AG09309 (cell line): ENCODE measurements at regions not wholly inside any gene's neighbourhood (a gene's known extent, or its start where the extent isn't known, plus 50 kb on each side); places are given as distances from the start of the nearest gene placed in this dataset.
"Not testable (repeated sequence)": the region's sequence is repeated elsewhere in the genome, so short reads cannot be mapped to it uniquely, and the experiment has no call there.

ENCODE experiments used
- DNase-seq: peaks from one replicate; pipeline ENCODE4 v3.0.0-alpha.2; 2010; ENCODE audit warnings: low read depth
- H3K4me3 ChIP-seq: 2 replicates; pipeline ENCODE4 v1.5.1; 2011; ENCODE audit warnings: mild to moderate bottlenecking, low read depth, low read length, moderate library complexity; ENCODE audit not compliant: control insufficient read depth
- TF ChIP-seq, protein P1 (sequence below): IDR thresholded peaks from 2 replicates; pipeline ENCODE4 v1.5.1; 2011; ENCODE audit warnings: mild to moderate bottlenecking, low read depth, low read length, inconsistent platforms; ENCODE audit not compliant: insufficient read depth, control insufficient read depth; ENCODE audit errors: missing control alignments

DNA sequence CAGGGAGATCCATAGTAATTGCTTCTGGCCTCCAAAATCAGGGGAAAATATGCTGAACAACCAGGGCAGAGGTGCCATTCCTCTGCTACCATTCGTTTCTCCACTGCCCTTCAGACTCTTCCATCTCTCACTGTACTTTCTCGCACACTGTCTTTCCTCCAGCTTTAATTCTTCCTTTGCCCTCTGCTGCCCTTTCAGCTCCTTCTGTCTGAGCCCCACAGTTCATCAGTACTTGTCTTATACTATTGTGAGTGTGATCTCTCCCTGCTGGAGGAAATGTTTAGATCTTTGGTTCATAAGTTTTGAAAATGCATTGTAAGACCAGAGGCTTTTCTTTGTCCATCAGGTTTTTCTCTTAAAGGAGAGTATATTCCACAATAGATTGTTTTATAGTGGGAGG, 184.9 kb upstream of the DTNA start:
- TF ChIP-seq, protein P1, sequence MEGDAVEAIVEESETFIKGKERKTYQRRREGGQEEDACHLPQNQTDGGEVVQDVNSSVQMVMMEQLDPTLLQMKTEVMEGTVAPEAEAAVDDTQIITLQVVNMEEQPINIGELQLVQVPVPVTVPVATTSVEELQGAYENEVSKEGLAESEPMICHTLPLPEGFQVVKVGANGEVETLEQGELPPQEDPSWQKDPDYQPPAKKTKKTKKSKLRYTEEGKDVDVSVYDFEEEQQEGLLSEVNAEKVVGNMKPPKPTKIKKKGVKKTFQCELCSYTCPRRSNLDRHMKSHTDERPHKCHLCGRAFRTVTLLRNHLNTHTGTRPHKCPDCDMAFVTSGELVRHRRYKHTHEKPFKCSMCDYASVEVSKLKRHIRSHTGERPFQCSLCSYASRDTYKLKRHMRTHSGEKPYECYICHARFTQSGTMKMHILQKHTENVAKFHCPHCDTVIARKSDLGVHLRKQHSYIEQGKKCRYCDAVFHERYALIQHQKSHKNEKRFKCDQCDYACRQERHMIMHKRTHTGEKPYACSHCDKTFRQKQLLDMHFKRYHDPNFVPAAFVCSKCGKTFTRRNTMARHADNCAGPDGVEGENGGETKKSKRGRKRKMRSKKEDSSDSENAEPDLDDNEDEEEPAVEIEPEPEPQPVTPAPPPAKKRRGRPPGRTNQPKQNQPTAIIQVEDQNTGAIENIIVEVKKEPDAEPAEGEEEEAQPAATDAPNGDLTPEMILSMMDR: no peak
- H3K4me3 ChIP-seq: no peak overlapping the region
- no peak for DNase-seq

DNA sequence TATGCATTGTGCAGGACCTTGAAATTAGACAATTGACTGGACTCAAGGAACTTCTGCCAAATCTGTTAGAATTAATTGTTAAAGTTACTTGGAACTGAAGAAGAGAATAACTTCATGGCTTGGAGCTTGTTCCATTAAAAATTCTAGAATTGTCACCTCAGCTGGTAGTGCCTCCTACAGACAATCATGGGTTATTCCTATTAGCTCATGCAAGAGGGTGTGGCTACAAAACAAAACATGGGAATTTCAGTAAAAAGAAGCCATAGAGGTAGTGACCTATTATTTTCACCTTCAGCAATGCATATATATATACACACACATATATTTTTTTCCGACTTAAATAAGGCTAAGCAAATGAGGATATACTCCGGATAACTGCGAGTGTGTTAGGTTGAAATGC, 181.9 kb upstream of the DTNA start:
- TF ChIP-seq, protein P1: no peak
- DNase-seq: no peak
- no peak overlapping the region for H3K4me3 ChIP-seq

DNA sequence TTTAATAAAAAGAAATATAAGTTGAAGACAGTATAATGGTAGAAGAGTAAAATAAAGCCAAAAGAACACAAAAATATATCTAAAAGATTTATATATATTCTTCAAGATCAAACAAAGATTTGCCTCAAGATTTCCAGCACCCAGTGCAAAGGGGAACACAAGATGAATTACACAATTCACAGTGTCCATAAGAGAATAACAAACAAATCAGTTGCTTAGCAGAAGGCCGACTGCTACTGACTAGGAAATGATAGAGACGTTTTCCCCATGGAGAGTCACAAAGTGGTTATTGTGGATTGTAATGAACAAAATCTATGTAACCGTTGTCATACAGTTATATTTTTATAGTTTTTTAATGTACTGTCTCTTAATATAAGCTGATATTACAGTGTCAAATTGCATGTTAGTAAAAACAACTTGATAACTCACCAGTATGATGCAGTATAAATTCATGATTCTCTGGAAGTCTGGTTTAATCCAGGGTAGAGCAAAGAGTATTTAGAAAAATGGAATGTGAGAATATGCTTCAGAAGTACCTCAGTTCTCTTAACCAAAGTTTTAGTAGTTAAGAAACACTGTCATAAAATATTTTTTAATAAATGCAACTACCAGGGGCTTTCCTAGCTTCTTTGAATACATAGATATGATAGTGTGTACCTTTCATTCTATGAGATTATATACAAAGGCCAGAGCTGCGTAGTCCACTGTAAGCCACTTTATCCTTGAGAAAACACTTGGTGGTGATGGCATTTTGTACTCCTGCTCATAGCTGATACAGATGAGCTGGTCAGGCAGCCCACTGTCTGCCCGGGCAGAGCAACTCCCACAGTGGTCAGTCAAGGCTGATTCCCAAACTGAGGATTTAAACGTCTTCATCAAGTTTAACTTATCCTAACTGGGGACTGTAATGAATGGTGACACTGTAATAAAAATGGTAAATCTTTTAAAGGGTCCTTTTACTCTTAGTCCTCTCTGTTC, 180.5 kb upstream of the DTNA start:
- TF ChIP-seq, protein P1: no peak
- no peak overlapping the region for H3K4me3 ChIP-seq
- DNase-seq: no peak

GRCh38 chr18:34531110-34531509, 179.0 kb upstream of the DTNA start:
- no peak for DNase-seq
- TF ChIP-seq, protein P1: no peak
- no peak overlapping the region for H3K4me3 ChIP-seq

DNA sequence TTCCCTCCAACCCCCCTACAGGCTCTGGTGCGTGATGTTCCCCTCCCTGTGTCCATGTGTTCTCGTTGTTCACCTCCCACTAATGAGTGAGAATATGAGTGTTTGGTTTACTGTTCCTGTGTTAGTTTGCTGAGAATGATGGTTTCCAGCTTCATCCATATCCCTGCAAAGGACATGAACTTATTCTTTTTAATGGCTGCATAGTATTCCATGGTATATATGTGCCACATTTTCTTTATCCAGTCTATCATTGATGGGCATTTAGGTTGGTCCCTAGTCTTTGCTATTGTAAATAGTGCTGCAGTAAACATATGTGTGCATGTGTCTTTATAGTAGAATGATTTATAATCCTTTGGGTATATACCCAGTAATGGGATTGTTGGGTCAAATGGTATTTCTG, 175.5 kb upstream of the DTNA start:
- not testable (repeated sequence) for DNase-seq, H3K4me3 ChIP-seq

DNA sequence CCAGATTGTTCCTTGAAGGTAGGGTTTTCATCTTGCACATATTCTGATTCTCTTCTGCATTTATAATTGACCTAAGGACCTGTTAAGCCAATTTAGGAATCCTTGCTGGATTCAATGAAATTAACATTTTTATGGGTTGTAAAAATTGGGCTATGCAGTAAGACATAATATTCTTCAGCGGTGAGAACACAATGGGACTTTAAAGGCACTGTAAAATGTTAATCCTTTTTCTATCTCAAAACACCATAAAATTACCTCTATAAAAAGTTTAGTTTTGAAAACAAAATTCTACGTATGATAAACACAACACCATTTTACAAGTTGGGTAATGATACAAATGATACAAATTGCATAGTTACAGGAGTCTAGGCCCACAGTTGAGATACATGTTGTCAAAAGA, 169.2 kb upstream of the DTNA start:
- TF ChIP-seq, protein P1: no peak
- no peak for DNase-seq
- H3K4me3 ChIP-seq: no peak overlapping the region

DNA sequence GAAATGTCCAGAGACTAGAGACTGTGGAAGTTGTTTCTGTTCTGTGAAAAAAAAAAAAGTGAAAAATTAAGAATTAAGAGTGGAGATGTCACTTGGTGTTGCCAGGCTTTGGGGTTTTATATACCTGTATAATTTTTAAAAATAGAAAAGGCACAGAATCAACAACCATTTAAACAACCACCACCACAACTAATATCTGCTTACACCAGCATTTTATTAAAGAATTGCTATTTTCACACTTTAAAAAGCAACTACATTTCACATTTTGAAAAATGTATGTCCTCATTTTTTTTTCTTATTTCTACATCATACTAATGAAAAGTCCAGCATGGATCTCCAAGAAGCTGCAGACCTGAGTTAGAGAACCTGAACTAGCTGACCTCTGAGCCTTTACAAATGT, 167.5 kb upstream of the DTNA start:
- no peak for DNase-seq
- no peak overlapping the region for H3K4me3 ChIP-seq
- TF ChIP-seq, protein P1: no peak
